Mucosa of descending colon (tissue), 3 donors: ENCODE measurements at regions not wholly inside any gene's neighbourhood (a gene's known extent, or its start where the extent isn't known, plus 50 kb on each side); places are given as distances from the start of the nearest gene placed in this dataset.

Experiments
- ATAC-seq: fragments of 200-7000 bp; cut with Tn5 transposase; one replicate; pipeline ENCODE4 v1.9.1; 2020; ENCODE audit warnings: mild to moderate bottlenecking, moderate library complexity
- DNase-seq, 3 donors: peaks; one replicate each; pipeline ENCODE4 v3.0.0-alpha.2; 2020
- H3K36me3 ChIP-seq: fragments of 200-600 bp; one replicate; pipeline ENCODE4 v1.8.0; 2021; ENCODE audit warnings: low read depth, mild to moderate bottlenecking
- H3K4me1 ChIP-seq: fragments of 200-600 bp; one replicate; pipeline ENCODE4 v1.8.0; 2021; ENCODE audit warnings: low read depth, mild to moderate bottlenecking
- H3K4me3 ChIP-seq: fragments of 200-600 bp; one replicate; pipeline ENCODE4 v1.8.0; 2021; ENCODE audit warnings: mild to moderate bottlenecking
- H3K9me3 ChIP-seq: fragments of 200-600 bp; one replicate; pipeline ENCODE4 v1.8.0; 2021; ENCODE audit warnings: mild to moderate bottlenecking
- intact Hi-C, 2 donors: fragments of 100-400 bp; cut with DNase I in 1 of 2; cut with micrococcal nuclease in 1 of 2; formaldehyde crosslinking; loops; one replicate each; pipeline versions ENCODE4 v1.11.0 to v1.11.1; 2022; cut with DNase I, micrococcal nuclease
- TF ChIP-seq, protein P1 (sequence below): fragments of 200-600 bp; IDR thresholded peaks from one replicate; pipeline ENCODE4 v1.8.0; 2022; ENCODE audit warnings: antibody characterized with exemption, mild to moderate bottlenecking
- donor health status: DM: no; HTN: no; CAD: no; lungs with moderate emphysema.
- donor health status: DM: no; HTN: no; CAD: no.
- donor health status: DM: no; HTN: yes; CAD: no.

DNA sequence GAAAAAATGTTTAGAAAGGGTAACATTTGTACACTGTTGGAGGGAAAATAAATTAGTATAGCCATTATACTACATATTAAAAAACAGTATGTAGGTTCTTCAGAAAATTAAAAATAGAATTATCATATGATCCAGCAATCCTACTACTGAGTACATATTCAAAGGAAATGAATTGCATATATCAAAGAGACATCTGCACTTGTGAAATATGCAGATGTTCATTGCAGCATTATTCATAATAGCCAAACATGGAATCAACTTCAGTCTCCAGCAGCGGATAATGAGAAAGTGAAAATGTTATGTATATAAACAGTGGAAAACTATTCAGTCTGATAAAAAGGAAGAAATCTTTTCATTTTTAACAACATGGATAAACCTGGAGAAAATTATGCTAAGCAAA is 695.5 kb downstream of the SLCO4C1 start:
- TF ChIP-seq, protein P1, sequence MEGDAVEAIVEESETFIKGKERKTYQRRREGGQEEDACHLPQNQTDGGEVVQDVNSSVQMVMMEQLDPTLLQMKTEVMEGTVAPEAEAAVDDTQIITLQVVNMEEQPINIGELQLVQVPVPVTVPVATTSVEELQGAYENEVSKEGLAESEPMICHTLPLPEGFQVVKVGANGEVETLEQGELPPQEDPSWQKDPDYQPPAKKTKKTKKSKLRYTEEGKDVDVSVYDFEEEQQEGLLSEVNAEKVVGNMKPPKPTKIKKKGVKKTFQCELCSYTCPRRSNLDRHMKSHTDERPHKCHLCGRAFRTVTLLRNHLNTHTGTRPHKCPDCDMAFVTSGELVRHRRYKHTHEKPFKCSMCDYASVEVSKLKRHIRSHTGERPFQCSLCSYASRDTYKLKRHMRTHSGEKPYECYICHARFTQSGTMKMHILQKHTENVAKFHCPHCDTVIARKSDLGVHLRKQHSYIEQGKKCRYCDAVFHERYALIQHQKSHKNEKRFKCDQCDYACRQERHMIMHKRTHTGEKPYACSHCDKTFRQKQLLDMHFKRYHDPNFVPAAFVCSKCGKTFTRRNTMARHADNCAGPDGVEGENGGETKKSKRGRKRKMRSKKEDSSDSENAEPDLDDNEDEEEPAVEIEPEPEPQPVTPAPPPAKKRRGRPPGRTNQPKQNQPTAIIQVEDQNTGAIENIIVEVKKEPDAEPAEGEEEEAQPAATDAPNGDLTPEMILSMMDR, result no peak
- H3K36me3 ChIP-seq, result no peaks in the 10 kb centered on the region
- DNase-seq (no peak), ATAC-seq (no peak)
- no peak overlapping the region for H3K4me3 ChIP-seq
- no peaks in the 10 kb centered on the region for H3K4me1 ChIP-seq
- intact Hi-C loops, result no loop called here
- H3K9me3 ChIP-seq, result no peaks in the 10 kb centered on the region

DNA sequence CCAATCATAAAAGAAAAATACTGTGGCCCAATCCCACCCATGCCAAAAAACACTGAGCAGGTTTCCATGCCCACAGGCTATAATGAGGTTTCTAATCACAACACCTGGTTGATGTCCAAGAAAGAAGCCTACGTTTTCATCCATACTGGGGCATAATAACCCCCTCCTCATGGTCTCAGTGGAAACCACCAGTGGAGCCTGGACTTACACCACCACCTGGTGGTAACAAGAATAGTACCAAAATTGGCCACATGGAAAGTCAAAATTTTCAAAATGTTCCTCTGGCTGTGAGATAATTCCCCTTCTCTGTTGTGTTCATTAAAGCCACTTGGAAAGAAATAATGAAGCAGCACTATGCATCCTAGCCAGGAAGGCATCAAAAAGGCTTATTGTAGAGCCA is 687.3 kb upstream of the ST8SIA4 start:
- H3K4me3 ChIP-seq, result no peak overlapping the region
- ATAC-seq (no peak), DNase-seq (no peak)
- no peaks in the 10 kb centered on the region for H3K4me1 ChIP-seq
- intact Hi-C loops, result no loop called here
- TF ChIP-seq, protein P1, result no peak
- no peaks in the 10 kb centered on the region for H3K36me3 ChIP-seq
- H3K9me3 ChIP-seq, result no peaks in the 10 kb centered on the region

DNA sequence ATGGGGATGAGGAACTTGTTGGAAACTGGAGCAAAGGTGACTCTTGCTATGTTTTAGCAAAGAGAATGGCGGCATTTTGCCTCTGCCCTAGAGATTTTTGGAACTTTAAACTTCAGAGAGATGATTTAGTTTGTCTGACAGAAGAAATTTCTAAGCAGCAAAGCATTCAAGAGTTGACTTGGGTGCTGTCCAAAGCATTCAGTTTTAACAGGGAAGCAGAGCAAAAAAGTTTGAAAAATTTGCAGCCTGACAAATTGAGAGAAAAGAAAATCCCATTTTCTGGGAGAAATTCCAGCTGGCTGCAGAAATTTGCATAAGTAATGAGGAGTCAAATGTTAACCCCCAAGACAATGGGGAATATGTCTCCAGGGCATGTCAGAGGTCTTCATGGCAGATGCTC is 682.3 kb upstream of the ST8SIA4 start:
- no peak overlapping the region for H3K4me3 ChIP-seq
- H3K9me3 ChIP-seq, result no peaks in the 10 kb centered on the region
- H3K36me3 ChIP-seq, result no peaks in the 10 kb centered on the region
- no peaks in the 10 kb centered on the region for H3K4me1 ChIP-seq
- ATAC-seq (no peak), DNase-seq (no peak)
- TF ChIP-seq, protein P1, result no peak
- intact Hi-C loops, result no loop called here

DNA sequence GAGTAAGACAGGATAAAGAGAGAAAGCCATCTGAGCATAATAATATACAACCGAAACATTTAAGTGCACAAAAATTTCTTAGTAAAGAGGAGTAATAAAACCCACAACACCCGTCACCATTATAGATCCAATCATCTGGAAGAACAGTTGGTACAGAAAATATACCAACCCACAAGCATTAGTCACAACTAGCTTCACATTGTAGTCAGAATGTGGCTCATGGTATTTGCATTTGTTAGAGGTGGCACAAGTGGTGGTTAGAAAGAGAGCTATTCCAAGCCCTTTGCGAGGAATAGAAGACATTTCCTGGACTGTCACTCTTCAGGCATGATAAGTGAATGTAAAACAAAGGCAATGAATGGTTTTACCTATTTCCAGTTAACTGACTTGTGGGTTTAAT is 677.5 kb upstream of the ST8SIA4 start:
- Histone ChIP-seq H3K4me1 (no peaks in the 10 kb centered on the region), H3K36me3 (no peaks in the 10 kb centered on the region), H3K4me3 (no peak overlapping the region), H3K9me3 (no peaks in the 10 kb centered on the region)
- intact Hi-C loops, result no loop called here
- TF ChIP-seq, protein P1, result no peak
- ATAC-seq, result no peak
- DNase-seq, result no peak

DNA sequence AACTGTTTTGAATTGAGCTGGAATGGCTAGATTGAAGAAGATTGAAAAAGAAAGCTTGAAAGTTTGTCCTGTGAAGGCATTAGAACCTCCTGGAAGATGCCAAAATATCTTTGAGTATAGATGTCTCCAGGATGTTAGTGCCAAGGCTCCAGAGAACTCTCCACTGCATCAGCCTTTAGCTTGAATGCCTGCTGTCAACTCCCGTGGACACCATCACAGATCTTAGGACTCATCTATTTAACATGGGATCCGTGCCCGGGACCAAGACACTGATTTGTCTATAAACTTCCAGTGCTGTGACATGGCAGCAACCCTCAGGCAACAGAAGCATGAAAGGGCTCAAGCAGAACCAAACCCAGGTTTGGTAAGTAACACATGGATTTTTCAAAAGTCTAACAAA is 670.9 kb upstream of the ST8SIA4 start:
- intact Hi-C loops, result no loop called here
- DNase-seq (no peak), ATAC-seq (no peak)
- H3K4me1 ChIP-seq, result no peaks in the 10 kb centered on the region
- no peaks in the 10 kb centered on the region for H3K36me3 ChIP-seq
- H3K9me3 ChIP-seq, result no peaks in the 10 kb centered on the region
- no peak overlapping the region for H3K4me3 ChIP-seq
- TF ChIP-seq, protein P1, result no peak

DNA sequence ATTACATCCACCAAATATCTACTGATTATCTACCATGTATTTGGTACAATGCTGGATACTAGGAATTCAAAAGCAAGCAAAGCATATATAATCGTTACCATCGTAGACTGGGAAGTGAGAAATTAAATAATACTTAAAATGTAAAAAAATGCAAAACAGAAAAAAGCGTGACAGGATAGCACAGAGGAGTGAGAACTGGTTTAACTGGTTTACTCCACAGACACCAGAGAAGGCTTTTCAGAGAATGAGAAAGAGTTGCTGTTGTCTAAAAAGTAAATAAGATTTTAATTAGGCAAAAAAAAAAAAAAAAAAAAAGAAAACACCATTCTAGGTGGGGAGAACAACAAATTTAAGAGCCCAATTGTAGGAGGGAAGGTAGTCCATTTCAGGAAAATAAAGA is 657.9 kb upstream of the ST8SIA4 start:
- intact Hi-C loops, result no loop called here
- DNase-seq (no peak), ATAC-seq (no peak)
- no peaks in the 10 kb centered on the region for H3K36me3 ChIP-seq
- H3K4me3 ChIP-seq, result no peak overlapping the region
- no peaks in the 10 kb centered on the region for H3K4me1 ChIP-seq
- TF ChIP-seq, protein P1, result no peak
- no peaks in the 10 kb centered on the region for H3K9me3 ChIP-seq
